ENCODE measurements at regions not wholly inside any gene's neighbourhood (a gene's known extent, or its start where the extent isn't known, plus 50 kb on each side); places are given as distances from the start of the nearest gene placed in this dataset.

GRCh38 chr4:63459329-63459728, 949.9 kb downstream of the TECRL start:
- TF ChIP-seq EZH2phosphoT487 (IDR thresholded peaks at IDR 0.05; ENCODE audit: borderline replicate concordance, low read depth) (no peak), NFIC (IDR thresholded peaks at IDR 0.05; ENCODE audit: borderline replicate concordance) (no peak), CTCF (IDR thresholded peaks at IDR 0.05) (no peak), SIN3A (IDR thresholded peaks at IDR 0.05; ENCODE audit: borderline replicate concordance, low read depth, low read length) (no peak), POLR2AphosphoS5 (IDR thresholded peaks at IDR 0.05; ENCODE audit: low read depth, low read length) (no peak), MEF2A (IDR thresholded peaks at IDR 0.05; ENCODE audit: borderline replicate concordance, low read depth) (no peak), GABPA (IDR thresholded peaks at IDR 0.05; ENCODE audit: low read depth) (no peak), RFX5 (IDR thresholded peaks at IDR 0.05; ENCODE audit: low read length) (no peak), IRF3 (IDR thresholded peaks at IDR 0.05; ENCODE audit: low read depth, low read length) (no peak), EP300 (IDR thresholded peaks at IDR 0.05; ENCODE audit: borderline replicate concordance in 1 of 2, low read depth in 1 of 2, low read length in 1 of 2) (no peak), FOXM1 (IDR thresholded peaks at IDR 0.05; ENCODE audit: low read depth) (no peak), TEAD4 (IDR thresholded peaks at IDR 0.05; ENCODE audit: borderline replicate concordance, insufficient read depth) (no peak)
